ENCODE measurements at regions not wholly inside any gene's neighbourhood (a gene's known extent, or its start where the extent isn't known, plus 50 kb on each side); places are given as distances from the start of the nearest gene placed in this dataset.
"Not testable (repeated sequence)": the region's sequence is repeated elsewhere in the genome, so short reads cannot be mapped to it uniquely, and the experiment has no call there.

GRCh38 chr6:63487103-63487813, 85.0 kb upstream of the LOC128125822 start:
- no peak for DNase-seq

GRCh38 chr6:63491119-63491518, 81.2 kb upstream of the LOC128125822 start:
- no peak for DNase-seq

DNA sequence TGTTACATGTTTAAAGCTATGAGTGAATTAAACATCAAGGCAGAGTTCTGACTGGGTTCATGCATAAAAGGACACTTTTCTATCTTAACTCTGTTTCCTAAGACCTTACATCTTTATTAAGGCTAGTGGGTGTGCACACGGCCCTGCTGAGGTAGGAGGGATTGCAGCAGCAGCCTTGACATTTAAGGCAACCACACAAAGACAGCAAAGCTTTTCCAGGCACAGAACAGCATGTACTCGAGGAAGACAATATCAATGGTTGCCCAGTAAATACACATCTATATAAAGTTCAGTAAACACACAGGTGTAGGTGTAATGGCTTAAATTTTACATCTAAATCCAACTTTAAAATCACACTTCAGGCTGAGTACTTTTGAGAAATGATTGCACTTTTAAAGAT, 79.8 kb upstream of the LOC128125822 start:
- no peak for DNase-seq

DNA sequence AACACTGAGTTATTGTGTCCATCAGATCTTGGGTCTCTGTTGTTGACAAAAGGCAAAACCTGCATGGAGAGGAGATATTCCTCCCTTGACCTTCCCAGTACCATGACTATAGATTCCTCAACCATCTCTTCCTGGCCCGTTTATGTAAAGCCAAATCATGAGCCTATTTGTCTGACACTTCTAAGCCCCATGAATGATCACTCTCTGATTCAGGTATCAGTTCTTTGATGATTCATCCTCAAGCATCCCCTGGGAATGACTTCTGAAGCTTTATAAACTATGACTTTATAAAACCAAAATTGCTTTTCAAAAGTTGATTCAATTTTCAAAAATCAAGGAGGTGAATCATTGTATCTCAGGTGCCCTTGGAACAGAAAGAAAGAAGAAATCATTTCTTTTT, 78.7 kb upstream of the LOC128125822 start:
- no peak for DNase-seq

DNA sequence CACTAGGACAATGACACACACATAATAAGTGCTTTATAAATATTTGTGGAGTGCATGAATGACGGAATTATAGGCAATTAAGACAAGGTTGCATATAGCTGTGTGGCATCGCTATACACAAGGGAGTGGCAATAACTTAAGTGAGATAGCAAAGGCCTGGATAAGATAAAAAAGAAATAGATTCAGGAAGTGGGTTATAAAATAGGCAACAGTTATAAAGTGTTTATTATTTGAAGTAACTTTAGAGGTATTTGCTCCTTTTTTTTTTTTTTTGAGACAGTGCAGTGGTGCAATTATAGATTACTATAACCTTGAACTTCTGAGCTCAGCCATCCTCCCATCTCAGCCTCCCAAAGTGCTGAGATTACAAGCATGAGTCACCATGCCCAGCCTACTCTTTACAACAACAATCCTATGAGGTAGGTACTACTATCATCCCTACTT, 75.9 kb upstream of the LOC128125822 start:
- no peak for DNase-seq

- DNase-seq: no peak
Observed at GRCh38 chr6:63502156-63502555, 70.1 kb upstream of the LOC128125822 start.

- DNase-seq: no peak
Observed at GRCh38 chr6:63503199-63503598, 69.1 kb upstream of the LOC128125822 start.

- no peak for DNase-seq
Observed at GRCh38 chr6:63504777-63505384, 67.4 kb upstream of the LOC128125822 start.

DNA sequence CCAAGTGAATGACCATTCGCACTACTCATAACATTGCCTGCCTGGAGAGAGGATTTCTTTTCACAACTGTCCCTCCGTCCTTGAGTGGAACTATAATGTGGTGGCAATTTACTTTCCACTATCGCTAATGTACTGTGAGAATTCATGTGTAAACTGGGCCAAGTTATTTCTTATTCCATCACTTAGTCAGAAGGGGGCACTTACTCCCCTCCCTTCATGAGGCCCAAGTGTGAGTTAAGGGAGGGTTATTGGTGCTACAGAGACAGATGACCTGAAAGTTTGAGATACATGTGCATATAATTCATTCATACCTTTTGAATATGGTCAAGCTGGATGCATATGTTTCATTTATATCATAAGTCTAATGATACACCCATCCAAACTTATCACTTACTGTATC, 65.2 kb upstream of the LOC128125822 start:
- DNase-seq: no peak

GRCh38 chr6:63509652-63510352, 62.5 kb upstream of the LOC128125822 start:
- DNase-seq: no peak

GRCh38 chr6:63510353-63510686, 62.0 kb upstream of the LOC128125822 start:
- no peak for DNase-seq

- no peak for DNase-seq
Observed at GRCh38 chr6:63510849-63511248, 61.4 kb upstream of the LOC128125822 start.

DNA sequence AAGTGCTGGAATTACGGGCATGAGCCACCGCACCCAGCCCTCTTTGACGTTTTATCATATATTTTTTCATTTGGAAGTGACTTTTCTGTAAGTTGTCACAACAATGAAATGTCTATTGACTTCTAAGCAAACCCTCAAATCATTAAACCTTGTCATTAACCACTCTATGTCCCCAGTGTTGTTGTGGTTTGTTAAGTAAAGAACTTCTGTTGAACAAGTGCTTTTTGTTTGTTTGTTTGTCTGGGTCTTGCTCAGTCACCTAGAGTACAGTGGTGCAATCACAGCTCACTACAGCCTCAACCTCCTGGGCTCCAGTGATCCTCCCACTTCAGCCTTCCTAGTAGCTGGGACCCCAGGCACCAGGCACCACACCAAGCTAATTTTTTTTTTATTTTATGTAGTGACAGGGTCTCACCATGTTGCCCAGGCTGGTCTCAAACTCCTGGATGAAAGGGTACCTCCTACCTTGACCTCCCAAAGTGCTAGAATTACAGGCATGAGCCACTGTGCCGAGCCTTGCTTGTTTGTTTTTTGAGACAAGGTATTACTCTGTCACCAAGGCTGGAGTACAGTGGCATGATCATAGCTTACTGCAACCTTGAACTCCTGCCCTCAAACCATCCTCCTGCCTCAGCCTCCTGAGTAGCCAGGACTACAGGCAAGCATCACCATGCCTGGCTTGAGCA, 57.6 kb upstream of the LOC128125822 start:
- no peak for DNase-seq

- not testable (repeated sequence) for DNase-seq
Observed at GRCh38 chr6:63515227-63515626, 57.1 kb upstream of the LOC128125822 start.

DNA sequence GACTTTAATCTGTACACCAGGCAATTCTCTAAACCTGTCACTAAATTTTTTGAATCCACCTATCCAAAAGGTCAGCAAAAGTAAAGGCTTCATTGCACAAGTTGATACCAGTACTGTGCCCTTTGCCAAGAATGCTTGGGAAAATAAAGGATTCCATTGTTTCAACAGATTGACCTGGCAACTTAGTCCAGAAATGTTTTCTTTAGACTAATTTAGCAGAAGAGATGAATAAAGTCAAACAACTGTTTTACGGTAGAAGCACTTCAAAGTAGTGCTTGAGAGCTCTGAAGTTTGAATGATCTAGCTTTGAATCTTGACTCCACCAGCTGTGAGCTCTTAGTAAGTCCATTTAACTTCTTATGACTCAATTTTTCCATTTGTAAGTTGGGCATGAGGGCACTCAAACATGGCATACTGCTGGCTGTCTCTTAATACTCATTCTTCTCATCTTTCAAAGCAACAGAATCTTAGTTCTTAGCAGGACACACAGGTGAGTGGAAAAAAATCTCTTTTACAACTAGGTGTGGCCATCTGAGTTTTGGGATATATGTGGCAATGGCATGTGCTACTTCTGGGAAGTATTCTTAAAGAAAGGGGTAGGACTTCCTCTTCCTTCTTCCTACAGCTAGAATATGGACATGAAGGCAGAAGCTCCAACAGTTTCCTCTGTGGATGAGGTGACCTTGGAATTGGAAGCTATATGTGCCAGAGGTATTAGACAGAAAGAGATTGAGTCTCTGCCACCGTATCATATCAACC, 55.9 kb upstream of the LOC128125822 start:
- DNase-seq: no peak

- no peak for DNase-seq
Observed at GRCh38 chr6:63517221-63517620, 55.1 kb upstream of the LOC128125822 start.

DNA sequence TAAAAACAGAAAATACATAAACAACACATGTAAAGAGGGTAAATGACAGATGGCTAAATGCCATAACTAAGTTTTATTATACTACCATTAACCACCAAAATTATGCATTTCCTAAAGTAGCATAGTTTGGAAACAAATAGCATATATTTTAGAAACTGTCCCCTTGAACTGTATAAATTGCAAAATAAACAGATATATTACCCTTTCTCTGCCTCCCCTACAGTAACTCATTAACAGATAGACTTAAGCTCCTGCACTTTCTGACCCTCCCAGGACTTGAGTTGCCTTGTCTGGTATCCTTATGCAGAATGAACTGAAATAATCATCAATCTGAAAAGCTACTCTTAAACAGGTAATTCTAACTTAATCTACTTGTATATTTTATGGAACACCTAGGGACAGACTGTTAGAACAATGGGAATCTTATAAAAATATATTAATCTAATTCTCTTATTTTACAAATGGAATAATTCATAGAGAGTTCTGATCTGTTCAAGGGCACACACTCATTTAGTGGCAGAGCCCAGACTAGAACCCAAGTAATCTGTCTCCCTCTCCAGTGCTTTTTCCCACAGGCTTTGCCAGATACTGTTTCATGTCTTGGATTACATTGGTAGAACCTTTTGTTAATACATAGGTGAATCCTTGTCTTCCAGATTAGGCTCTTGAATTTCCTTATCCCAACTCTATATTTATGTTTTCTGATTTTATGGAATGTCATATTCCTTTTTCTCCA, 50.6 kb upstream of the LOC128125822 start:
- DNase-seq: no peak
